ENCODE measurements at regions not wholly inside any gene's neighbourhood (a gene's known extent, or its start where the extent isn't known, plus 50 kb on each side); places are given as distances from the start of the nearest gene placed in this dataset.

GRCh38 chr4:152004801-152005200 is 244.0 kb upstream of the GATB start:
- TF ChIP-seq ZNF585B (tag by site-specific recombination; IDR thresholded peaks at IDR 0.05) (no peak), IKZF3 (tag by site-specific recombination; IDR thresholded peaks at IDR 0.05) (no peak), REST (tag by site-specific recombination; IDR thresholded peaks at IDR 0.05) (no peak), ZNF366 (tag by site-specific recombination; conservative IDR thresholded peaks at IDR 0.05) (no peak), ZNF629 (tag by site-specific recombination; IDR thresholded peaks at IDR 0.05) (no peak), YY1 (tag by site-specific recombination; IDR thresholded peaks at IDR 0.05) (no peak), HOXD13 (CRISPR knock-in tag; IDR thresholded peaks at IDR 0.05; ENCODE audit: borderline replicate concordance) (no peak), ZNF654 (tag by site-specific recombination; IDR thresholded peaks at IDR 0.05; ENCODE audit: low read depth) (no peak), MZF1 (tag by site-specific recombination; IDR thresholded peaks at IDR 0.05; ENCODE audit: borderline replicate concordance) (no peak), ZNF157 (tag by site-specific recombination; IDR thresholded peaks at IDR 0.05) (no peak), ZNF416 (tag by site-specific recombination; IDR thresholded peaks at IDR 0.05) (no peak), SCRT1 (tag by site-specific recombination; IDR thresholded peaks at IDR 0.05; ENCODE audit: borderline replicate concordance) (no peak), ZBTB49 (tag by site-specific recombination; IDR thresholded peaks at IDR 0.05; ENCODE audit: low read depth) (no peak)
- TF ChIP-seq, protein P1, sequence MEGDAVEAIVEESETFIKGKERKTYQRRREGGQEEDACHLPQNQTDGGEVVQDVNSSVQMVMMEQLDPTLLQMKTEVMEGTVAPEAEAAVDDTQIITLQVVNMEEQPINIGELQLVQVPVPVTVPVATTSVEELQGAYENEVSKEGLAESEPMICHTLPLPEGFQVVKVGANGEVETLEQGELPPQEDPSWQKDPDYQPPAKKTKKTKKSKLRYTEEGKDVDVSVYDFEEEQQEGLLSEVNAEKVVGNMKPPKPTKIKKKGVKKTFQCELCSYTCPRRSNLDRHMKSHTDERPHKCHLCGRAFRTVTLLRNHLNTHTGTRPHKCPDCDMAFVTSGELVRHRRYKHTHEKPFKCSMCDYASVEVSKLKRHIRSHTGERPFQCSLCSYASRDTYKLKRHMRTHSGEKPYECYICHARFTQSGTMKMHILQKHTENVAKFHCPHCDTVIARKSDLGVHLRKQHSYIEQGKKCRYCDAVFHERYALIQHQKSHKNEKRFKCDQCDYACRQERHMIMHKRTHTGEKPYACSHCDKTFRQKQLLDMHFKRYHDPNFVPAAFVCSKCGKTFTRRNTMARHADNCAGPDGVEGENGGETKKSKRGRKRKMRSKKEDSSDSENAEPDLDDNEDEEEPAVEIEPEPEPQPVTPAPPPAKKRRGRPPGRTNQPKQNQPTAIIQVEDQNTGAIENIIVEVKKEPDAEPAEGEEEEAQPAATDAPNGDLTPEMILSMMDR (tag by site-specific recombination; IDR thresholded peaks at IDR 0.05): no peak
